HEK293 (cell line): ENCODE measurements at regions not wholly inside any gene's neighbourhood (a gene's known extent, or its start where the extent isn't known, plus 50 kb on each side); places are given as distances from the start of the nearest gene placed in this dataset.

ENCODE experiments used
- CTCF ChIA-PET: fragments of 350-600 bp; formaldehyde crosslinking; extraction: SDS; loops from one replicate; lab custom pipeline; 2021; ENCODE audit warnings: antibody characterized with exemption; lab: Yijun Ruan, JAX
- POLR2A ChIA-PET: fragments of 300-600 bp; formaldehyde crosslinking; extraction: SDS; loops from one replicate; lab custom pipeline; 2020; ENCODE audit warnings: antibody characterized with exemption, inconsistent platforms; lab: Yijun Ruan, JAX
- H3K27ac ChIP-seq: fragments of 200-500 bp; sonication (Bioruptor generic); 2 replicates; pipeline ENCODE4 v1.5.1; 2014; ENCODE audit warnings: low read depth, low read length, control low read depth, inconsistent platforms; ENCODE audit errors: extremely low read depth
- H3K36me3 ChIP-seq, 2 experiments: fragments of 200-500 bp in 1 of 2; sonication (Bioruptor generic) in 1 of 2; 1 replicate in 1 of 2; 2 replicates in 1 of 2; pipeline ENCODE4 v1.5.1; 2014 to 2017; ENCODE audit warnings: inconsistent platforms in 2 of 2, low read length in 2 of 2; ENCODE audit not compliant: control insufficient read depth in 2 of 2, insufficient read depth in 1 of 2
- H3K4me1 ChIP-seq: fragments of 200-500 bp; sonication (Bioruptor generic); 2 replicates; pipeline ENCODE4 v1.5.1; 2014; ENCODE audit warnings: mild to moderate bottlenecking, low read length, inconsistent platforms; ENCODE audit not compliant: control insufficient read depth, insufficient read depth
- H3K4me3 ChIP-seq: 2 replicates; pipeline ENCODE4 v1.5.1; 2011; ENCODE audit warnings: low read depth, mild to moderate bottlenecking, control low read depth, low read length, moderate library complexity
- H3K9me3 ChIP-seq: fragments of 200-500 bp; sonication (Bioruptor generic); 2 replicates; pipeline ENCODE4 v1.5.1; 2014; ENCODE audit warnings: low read depth, low read length, inconsistent platforms; ENCODE audit not compliant: control insufficient read depth, insufficient read depth
- HOXA7 ChIP-seq: sonication (generic); formaldehyde crosslinking; IDR thresholded peaks from 2 replicates; pipeline ENCODE4 v1.8.1; 2022; ENCODE audit warnings: missing genetic modification reagents, borderline replicate concordance
- MYNN ChIP-seq: fragments of 450-650 bp; formaldehyde crosslinking; IDR thresholded peaks from 2 replicates; pipeline ENCODE4 v1.5.1; 2016; ENCODE audit warnings: missing biosample characterization, missing genetic modification characterization, borderline replicate concordance
- OVOL3 ChIP-seq: fragments of 450-650 bp; formaldehyde crosslinking; IDR thresholded peaks from 2 replicates; pipeline ENCODE4 v1.5.1; 2016; ENCODE audit warnings: missing biosample characterization, missing genetic modification characterization
- PRDM10 ChIP-seq: fragments of 450-650 bp; formaldehyde crosslinking; IDR thresholded peaks from 2 replicates; pipeline ENCODE4 v1.5.1; 2016; ENCODE audit warnings: missing biosample characterization, missing genetic modification characterization
- SALL2 ChIP-seq: fragments of 450-650 bp; formaldehyde crosslinking; IDR thresholded peaks from 2 replicates; pipeline ENCODE4 v1.5.0; 2017; ENCODE audit warnings: missing biosample characterization, mild to moderate bottlenecking, missing genetic modification characterization, borderline replicate concordance
- TCF7L2 ChIP-seq: IDR thresholded peaks from 2 replicates; pipeline ENCODE4 v1.6.1; 2011; ENCODE audit warnings: low read depth, mild to moderate bottlenecking, inconsistent platforms, low read length, moderate library complexity, borderline replicate concordance
- ZBTB1 ChIP-seq: fragments of 450-650 bp; formaldehyde crosslinking; IDR thresholded peaks from 2 replicates; pipeline ENCODE4 v1.5.1; 2016; ENCODE audit warnings: missing biosample characterization, missing genetic modification characterization
- ZBTB26 ChIP-seq: fragments of 450-650 bp; formaldehyde crosslinking; optimal IDR thresholded peaks from 2 replicates; pipeline ENCODE3; 2016; ENCODE audit warnings: missing biosample characterization, mild to moderate bottlenecking, missing genetic modification characterization
- ZBTB48 ChIP-seq: fragments of 450-650 bp; formaldehyde crosslinking; IDR thresholded peaks from 2 replicates; pipeline ENCODE4 v1.5.1; 2016; ENCODE audit warnings: missing biosample characterization, missing genetic modification characterization
- ZEB2 ChIP-seq: fragments of 450-650 bp; formaldehyde crosslinking; IDR thresholded peaks from 2 replicates; pipeline ENCODE4 v1.5.1; 2016; ENCODE audit warnings: missing biosample characterization, missing genetic modification characterization
- ZFP37 ChIP-seq: fragments of 450-650 bp; formaldehyde crosslinking; IDR thresholded peaks from 2 replicates; pipeline ENCODE4 v1.5.1; 2016; ENCODE audit warnings: missing biosample characterization, missing genetic modification characterization
- ZFP41 ChIP-seq: fragments of 450-650 bp; formaldehyde crosslinking; IDR thresholded peaks from 2 replicates; pipeline ENCODE4 v1.5.1; 2016; ENCODE audit warnings: missing biosample characterization, missing genetic modification characterization, borderline replicate concordance
- ZIC2 ChIP-seq: fragments of 450-650 bp; formaldehyde crosslinking; IDR thresholded peaks from 2 replicates; pipeline ENCODE4 v1.5.1; 2016; ENCODE audit warnings: missing biosample characterization, missing genetic modification characterization
- ZNF10 ChIP-seq: fragments of 450-650 bp; formaldehyde crosslinking; IDR thresholded peaks from 2 replicates; pipeline ENCODE4 v1.5.1; 2017; ENCODE audit warnings: missing biosample characterization, missing genetic modification characterization
- ZNF138 ChIP-seq: fragments of 450-650 bp; formaldehyde crosslinking; IDR thresholded peaks from 2 replicates; pipeline ENCODE4 v1.5.1; 2016; ENCODE audit warnings: missing biosample characterization, missing genetic modification characterization, borderline replicate concordance
- ZNF140 ChIP-seq: fragments of 450-650 bp; formaldehyde crosslinking; IDR thresholded peaks from 2 replicates; pipeline ENCODE4 v1.5.1; 2016; ENCODE audit warnings: missing biosample characterization, missing genetic modification characterization
- ZNF146 ChIP-seq: fragments of 450-650 bp; formaldehyde crosslinking; IDR thresholded peaks from 2 replicates; pipeline ENCODE4 v1.5.1; 2016; ENCODE audit warnings: missing biosample characterization, missing genetic modification characterization
- ZNF19 ChIP-seq: fragments of 450-650 bp; formaldehyde crosslinking; IDR thresholded peaks from 2 replicates; pipeline ENCODE4; 2016; ENCODE audit warnings: missing biosample characterization, missing genetic modification characterization, low read depth
- ZNF202 ChIP-seq: fragments of 450-650 bp; formaldehyde crosslinking; IDR thresholded peaks from 2 replicates; pipeline ENCODE4 v1.5.1; 2016; ENCODE audit warnings: missing biosample characterization, missing genetic modification characterization, borderline replicate concordance
- ZNF335 ChIP-seq: fragments of 450-650 bp; formaldehyde crosslinking; conservative IDR thresholded peaks from 2 replicates; pipeline ENCODE4 v1.5.1; 2016; ENCODE audit warnings: missing biosample characterization, missing genetic modification characterization
- ZNF354C ChIP-seq: fragments of 450-650 bp; formaldehyde crosslinking; IDR thresholded peaks from 2 replicates; pipeline ENCODE4 v1.5.1; 2016; ENCODE audit warnings: missing biosample characterization, missing genetic modification characterization, low read depth, borderline replicate concordance
- ZNF501 ChIP-seq: fragments of 450-650 bp; formaldehyde crosslinking; IDR thresholded peaks from 2 replicates; pipeline ENCODE4 v1.5.1; 2016; ENCODE audit warnings: missing biosample characterization, missing genetic modification characterization
- ZNF510 ChIP-seq: fragments of 450-650 bp; formaldehyde crosslinking; IDR thresholded peaks from 2 replicates; pipeline ENCODE4 v1.5.1; 2018; ENCODE audit warnings: mild to moderate bottlenecking, missing genetic modification characterization, missing biosample characterization; ENCODE audit not compliant: insufficient replicate concordance
- ZNF514 ChIP-seq: fragments of 450-650 bp; formaldehyde crosslinking; IDR thresholded peaks from 2 replicates; pipeline ENCODE4 v1.5.1; 2016; ENCODE audit warnings: missing biosample characterization, missing genetic modification characterization
- ZNF560 ChIP-seq: fragments of 450-650 bp; formaldehyde crosslinking; IDR thresholded peaks from 2 replicates; pipeline ENCODE4 v1.5.1; 2017; ENCODE audit warnings: missing biosample characterization, missing genetic modification characterization, borderline replicate concordance
- ZNF561 ChIP-seq: fragments of 450-650 bp; IDR thresholded peaks from 2 replicates; pipeline ENCODE4 v1.5.1; 2018; ENCODE audit warnings: missing biosample characterization, missing genetic modification characterization, borderline replicate concordance
- ZNF571 ChIP-seq: fragments of 450-650 bp; formaldehyde crosslinking; IDR thresholded peaks from 2 replicates; pipeline ENCODE4 v1.5.0; 2017; ENCODE audit warnings: missing biosample characterization, missing genetic modification characterization
- ZNF621 ChIP-seq: fragments of 450-650 bp; formaldehyde crosslinking; IDR thresholded peaks from 2 replicates; pipeline ENCODE4 v1.5.1; 2017; ENCODE audit warnings: missing biosample characterization, missing genetic modification characterization
- ZNF629 ChIP-seq: fragments of 450-650 bp; formaldehyde crosslinking; IDR thresholded peaks from 2 replicates; pipeline ENCODE4 v1.5.1; 2017; ENCODE audit warnings: missing biosample characterization, missing genetic modification characterization
- ZNF664 ChIP-seq: fragments of 450-650 bp; formaldehyde crosslinking; IDR thresholded peaks from 2 replicates; pipeline ENCODE4 v1.5.1; 2016; ENCODE audit warnings: missing biosample characterization, missing genetic modification characterization
- ZNF677 ChIP-seq: fragments of 450-650 bp; IDR thresholded peaks from 2 replicates; pipeline ENCODE4 v1.5.0; 2018; ENCODE audit warnings: missing biosample characterization, mild to moderate bottlenecking, missing genetic modification characterization, moderate library complexity
- ZNF707 ChIP-seq: fragments of 450-650 bp; formaldehyde crosslinking; IDR thresholded peaks from 2 replicates; pipeline ENCODE4 v1.5.1; 2016; ENCODE audit warnings: missing biosample characterization, missing genetic modification characterization
- ZSCAN30 ChIP-seq: fragments of 450-650 bp; IDR thresholded peaks from 2 replicates; pipeline ENCODE4 v1.5.1; 2018; ENCODE audit warnings: missing biosample characterization, mild to moderate bottlenecking, missing genetic modification characterization, moderate library complexity
- ZSCAN5A ChIP-seq: fragments of 450-650 bp; formaldehyde crosslinking; IDR thresholded peaks from 2 replicates; pipeline ENCODE4 v1.5.1; 2016; ENCODE audit warnings: missing biosample characterization, missing genetic modification characterization

GRCh38 chr7:53983480-53983879 lies 558.7 kb upstream of the VSTM2A start:
- Histone ChIP-seq H3K9me3 (no peaks in the 10 kb centered on the region), H3K4me3 (no peak overlapping the region), H3K4me1 (no peaks in the 10 kb centered on the region), H3K36me3 (no peaks in the 10 kb centered on the region), H3K27ac (no peak overlapping the region)
- TF ChIP-seq ZIC2 (tag by site-specific recombination), result no peak
- TF ChIP-seq ZSCAN5A (tag by site-specific recombination), result no peak
- TF ChIP-seq ZNF510 (tag by site-specific recombination), result no peak
- no peak for TF ChIP-seq SALL2 (tag by site-specific recombination)
- no peak for TF ChIP-seq ZNF501
- TF ChIP-seq ZFP41 (tag by site-specific recombination), result no peak
- no peak for TF ChIP-seq OVOL3 (tag by site-specific recombination)
- no peak for TF ChIP-seq ZNF146
- no peak for TF ChIP-seq ZFP37 (tag by site-specific recombination)
- no peak for TF ChIP-seq ZSCAN30
- no peak for TF ChIP-seq ZNF202 (tag by site-specific recombination)
- no peak for TF ChIP-seq ZNF629 (tag by site-specific recombination)
- no peak for TF ChIP-seq ZNF140 (tag by site-specific recombination)
- no peak for TF ChIP-seq ZBTB1
- TF ChIP-seq ZNF664, result no peak
- CTCF ChIA-PET, result no interaction called here
- POLR2A ChIA-PET, result no interaction called here

GRCh38 chr7:53984776-53985175 lies 557.4 kb upstream of the VSTM2A start:
- no peaks in the 10 kb centered on the region for H3K36me3 ChIP-seq
- POLR2A ChIA-PET, result no interaction called here

More at GRCh38 chr7:53984776-53985175, 557.4 kb upstream of the VSTM2A start:
- Histone ChIP-seq H3K4me1 (no peaks in the 10 kb centered on the region), H3K9me3 (no peaks in the 10 kb centered on the region), H3K27ac (no peak overlapping the region), H3K4me3 (no peak overlapping the region)
- CTCF ChIA-PET, result no interaction called here
- TF ChIP-seq PRDM10 (tag by site-specific recombination), result no peak
- no peak for TF ChIP-seq ZNF335 (tag by site-specific recombination)
- no peak for TF ChIP-seq TCF7L2
- TF ChIP-seq HOXA7 (CRISPR knock-in tag), result no peak
- no peak for TF ChIP-seq MYNN
- no peak for TF ChIP-seq ZNF561 (tag by site-specific recombination)
- TF ChIP-seq ZNF560 (tag by site-specific recombination), result no peak
- TF ChIP-seq ZNF514 (tag by site-specific recombination), result no peak
- TF ChIP-seq ZNF138 (tag by site-specific recombination), result no peak
- no peak for TF ChIP-seq ZEB2 (tag by site-specific recombination)
- no peak for TF ChIP-seq ZNF677 (tag by site-specific recombination)
- TF ChIP-seq ZNF707 (tag by site-specific recombination), result no peak
- TF ChIP-seq ZNF354C (tag by site-specific recombination), result no peak
- no peak for TF ChIP-seq ZNF19 (tag by site-specific recombination)
- TF ChIP-seq ZNF571, result no peak
- TF ChIP-seq ZNF10, result no peak
- no peak for TF ChIP-seq ZFP41 (tag by site-specific recombination)
- TF ChIP-seq ZBTB26 (tag by site-specific recombination), result no peak
- TF ChIP-seq ZBTB48, result no peak
- TF ChIP-seq ZNF621 (tag by site-specific recombination), result no peak
